MM.1S (cell line): ENCODE measurements at regions not wholly inside any gene's neighbourhood (a gene's known extent, or its start where the extent isn't known, plus 50 kb on each side); places are given as distances from the start of the nearest gene placed in this dataset.

ENCODE experiments used
- DNase-seq: peaks from one replicate; pipeline ENCODE4 v3.0.0-alpha.2; 2015
- H2AFZ ChIP-seq: fragments of 300-600 bp; sonication (generic); 2 replicates; pipeline ENCODE4 v1.6.0; 2016; ENCODE audit warnings: antibody characterized with exemption, low read length
- H3F3A ChIP-seq: fragments of 300-600 bp; sonication (generic); 2 replicates; pipeline ENCODE4 v1.6.1; 2016; ENCODE audit warnings: mild to moderate bottlenecking, antibody characterized with exemption, low read length, moderate library complexity, mixed read lengths; ENCODE audit not compliant: insufficient read depth
- H3K27ac ChIP-seq: fragments of 300-600 bp; sonication (generic); 2 replicates; pipeline ENCODE4 v1.5.1; 2016; ENCODE audit warnings: mild to moderate bottlenecking, low read length
- H3K27me3 ChIP-seq: fragments of 300-600 bp; sonication (generic); replicated peaks from 2 replicates; pipeline ENCODE4 v1.6.0; 2016; ENCODE audit warnings: low read length; ENCODE audit not compliant: insufficient read depth
- H3K36me3 ChIP-seq: fragments of 300-600 bp; sonication (generic); replicated peaks from 2 replicates; pipeline ENCODE4 v1.6.1; 2016; ENCODE audit warnings: mild to moderate bottlenecking, low read length, mixed read lengths; ENCODE audit not compliant: insufficient read depth
- H3K4me1 ChIP-seq: fragments of 300-600 bp; sonication (generic); 2 replicates; pipeline ENCODE4 v1.6.1; 2016; ENCODE audit warnings: low read length, mixed read lengths
- H3K4me2 ChIP-seq: fragments of 300-600 bp; sonication (generic); 2 replicates; pipeline ENCODE4 v1.6.0; 2016; ENCODE audit warnings: low read depth, low read length
- H3K4me3 ChIP-seq: fragments of 300-600 bp; sonication (generic); 2 replicates; pipeline ENCODE4 v1.5.1; 2016; ENCODE audit warnings: low read length, mixed read lengths
- H3K79me2 ChIP-seq: fragments of 300-600 bp; sonication (generic); 2 replicates; pipeline ENCODE4 v1.6.1; 2016; ENCODE audit warnings: mixed run types, low read length, mixed read lengths
- H3K9ac ChIP-seq: fragments of 300-600 bp; sonication (generic); 2 replicates; pipeline ENCODE4 v1.6.1; 2016; ENCODE audit warnings: low read length, mixed read lengths
- H3K9me2 ChIP-seq: fragments of 300-600 bp; sonication (generic); replicated peaks from 2 replicates; pipeline ENCODE4 v1.6.1; 2016; ENCODE audit warnings: mild to moderate bottlenecking, low read length, mixed read lengths; ENCODE audit not compliant: insufficient read depth
- H3K9me3 ChIP-seq: fragments of 300-600 bp; sonication (generic); replicated peaks from 2 replicates; pipeline ENCODE4 v1.6.1; 2016; ENCODE audit warnings: mild to moderate bottlenecking, low read length, mixed read lengths; ENCODE audit not compliant: insufficient read depth
- H4K20me1 ChIP-seq: fragments of 300-600 bp; sonication (generic); 2 replicates; pipeline ENCODE4 v1.6.1; 2016; ENCODE audit warnings: mild to moderate bottlenecking, low read length, moderate library complexity, mixed read lengths; ENCODE audit not compliant: insufficient read depth
- EZH2 ChIP-seq: fragments of 300-600 bp; sonication (generic); optimal IDR thresholded peaks from 2 replicates; pipeline ENCODE3; 2017; ENCODE audit warnings: low read depth, mild to moderate bottlenecking, antibody characterized with exemption, low read length, mixed read lengths
- EZH2phosphoT487 ChIP-seq: fragments of 300-600 bp; sonication (generic); IDR thresholded peaks from 2 replicates; pipeline ENCODE4 v1.6.1; 2018; ENCODE audit warnings: antibody characterized with exemption, low read length
- TF ChIP-seq, protein P1 (sequence below): fragments of 300-600 bp; sonication (generic); IDR thresholded peaks from 2 replicates; pipeline ENCODE4 v1.5.1; 2016; ENCODE audit warnings: antibody characterized with exemption, low read length, mixed read lengths

DNA sequence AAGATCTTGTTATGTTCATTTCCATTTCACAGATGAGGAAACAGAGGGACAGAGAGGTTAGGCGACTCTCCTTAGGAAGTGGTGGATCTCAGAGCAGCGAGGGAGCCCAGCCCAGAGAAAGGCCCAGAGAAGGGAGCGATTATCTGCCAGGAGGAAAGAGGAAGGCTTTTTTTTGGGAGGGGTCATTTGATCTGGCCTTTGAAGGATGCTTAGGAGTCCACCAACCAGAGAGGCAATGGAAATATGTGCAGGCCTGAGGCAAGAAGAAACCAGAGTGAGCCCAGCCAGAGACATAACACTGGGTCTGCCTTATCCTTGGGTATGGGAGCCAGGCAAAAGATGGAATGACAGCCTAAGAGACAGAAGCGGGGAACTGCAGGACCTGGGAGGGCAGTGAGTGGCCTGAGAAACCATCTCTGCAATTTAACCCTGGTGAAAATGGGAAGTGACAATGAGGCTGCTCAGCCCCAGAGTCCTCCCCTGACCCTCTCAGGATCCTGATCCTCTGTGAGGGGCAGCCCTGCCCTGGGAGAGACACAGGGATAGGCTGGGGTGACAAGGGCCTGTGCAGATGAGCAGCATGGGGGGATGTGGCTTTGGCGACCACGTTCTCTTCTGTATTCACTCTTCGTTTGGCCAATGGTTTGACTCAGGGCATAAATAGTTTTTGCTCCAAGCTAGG, 163.2 kb downstream of the WNT7A start:
- no peaks in the 10 kb centered on the region for H3K79me2 ChIP-seq
- no peaks in the 10 kb centered on the region for H3K9me3 ChIP-seq
- DNase-seq = no peak
- TF ChIP-seq EZH2 = no peak
- TF ChIP-seq, protein P1, sequence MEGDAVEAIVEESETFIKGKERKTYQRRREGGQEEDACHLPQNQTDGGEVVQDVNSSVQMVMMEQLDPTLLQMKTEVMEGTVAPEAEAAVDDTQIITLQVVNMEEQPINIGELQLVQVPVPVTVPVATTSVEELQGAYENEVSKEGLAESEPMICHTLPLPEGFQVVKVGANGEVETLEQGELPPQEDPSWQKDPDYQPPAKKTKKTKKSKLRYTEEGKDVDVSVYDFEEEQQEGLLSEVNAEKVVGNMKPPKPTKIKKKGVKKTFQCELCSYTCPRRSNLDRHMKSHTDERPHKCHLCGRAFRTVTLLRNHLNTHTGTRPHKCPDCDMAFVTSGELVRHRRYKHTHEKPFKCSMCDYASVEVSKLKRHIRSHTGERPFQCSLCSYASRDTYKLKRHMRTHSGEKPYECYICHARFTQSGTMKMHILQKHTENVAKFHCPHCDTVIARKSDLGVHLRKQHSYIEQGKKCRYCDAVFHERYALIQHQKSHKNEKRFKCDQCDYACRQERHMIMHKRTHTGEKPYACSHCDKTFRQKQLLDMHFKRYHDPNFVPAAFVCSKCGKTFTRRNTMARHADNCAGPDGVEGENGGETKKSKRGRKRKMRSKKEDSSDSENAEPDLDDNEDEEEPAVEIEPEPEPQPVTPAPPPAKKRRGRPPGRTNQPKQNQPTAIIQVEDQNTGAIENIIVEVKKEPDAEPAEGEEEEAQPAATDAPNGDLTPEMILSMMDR = no peak
- no peak for TF ChIP-seq EZH2phosphoT487
- no peaks in the 10 kb centered on the region for H4K20me1 ChIP-seq
- no peaks in the 10 kb centered on the region for H3K4me1 ChIP-seq
- no peak overlapping the region for H3K4me3 ChIP-seq
- H3K27ac ChIP-seq = no peak overlapping the region
- H3K36me3 ChIP-seq = no peaks in the 10 kb centered on the region
- no peak overlapping the region for H3K4me2 ChIP-seq
- no peak overlapping the region for H2AFZ ChIP-seq
- H3K9ac ChIP-seq = no peak overlapping the region
- H3K27me3 ChIP-seq = no peaks in the 10 kb centered on the region
- H3K9me2 ChIP-seq = no peaks in the 10 kb centered on the region
- no peaks in the 10 kb centered on the region for H3F3A ChIP-seq

DNA sequence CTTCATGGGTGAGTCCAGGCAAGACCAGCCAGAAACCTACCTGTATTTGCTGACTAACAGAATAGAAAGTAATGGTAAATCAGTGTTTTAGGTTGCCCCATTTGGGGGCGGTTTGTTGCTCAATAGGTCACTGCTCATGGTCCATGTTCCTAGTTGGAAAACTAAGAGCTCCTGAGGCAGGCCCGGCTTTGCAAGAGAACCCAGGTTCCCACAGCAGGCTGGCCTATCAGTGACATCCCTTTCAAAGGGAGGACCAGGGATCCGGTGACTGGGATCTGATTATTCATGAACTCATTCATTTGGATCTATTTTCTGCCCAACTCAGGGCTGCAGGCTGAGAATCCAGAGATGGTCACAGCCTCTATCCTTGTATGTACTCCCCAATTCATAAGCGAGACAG, 163.9 kb downstream of the WNT7A start:
- Histone ChIP-seq H3K27me3 (no peaks in the 10 kb centered on the region), H3K36me3 (no peaks in the 10 kb centered on the region), H3K9ac (no peak overlapping the region), H3F3A (no peaks in the 10 kb centered on the region), H3K9me3 (no peaks in the 10 kb centered on the region), H2AFZ (no peak overlapping the region), H4K20me1 (no peaks in the 10 kb centered on the region), H3K79me2 (no peaks in the 10 kb centered on the region), H3K9me2 (no peaks in the 10 kb centered on the region), H3K27ac (no peak overlapping the region), H3K4me1 (no peaks in the 10 kb centered on the region), H3K4me2 (no peak overlapping the region), H3K4me3 (no peak overlapping the region)
- DNase-seq = no peak
- TF ChIP-seq, protein P1 = no peak
- TF ChIP-seq EZH2phosphoT487 = no peak
- TF ChIP-seq EZH2 = no peak

DNA sequence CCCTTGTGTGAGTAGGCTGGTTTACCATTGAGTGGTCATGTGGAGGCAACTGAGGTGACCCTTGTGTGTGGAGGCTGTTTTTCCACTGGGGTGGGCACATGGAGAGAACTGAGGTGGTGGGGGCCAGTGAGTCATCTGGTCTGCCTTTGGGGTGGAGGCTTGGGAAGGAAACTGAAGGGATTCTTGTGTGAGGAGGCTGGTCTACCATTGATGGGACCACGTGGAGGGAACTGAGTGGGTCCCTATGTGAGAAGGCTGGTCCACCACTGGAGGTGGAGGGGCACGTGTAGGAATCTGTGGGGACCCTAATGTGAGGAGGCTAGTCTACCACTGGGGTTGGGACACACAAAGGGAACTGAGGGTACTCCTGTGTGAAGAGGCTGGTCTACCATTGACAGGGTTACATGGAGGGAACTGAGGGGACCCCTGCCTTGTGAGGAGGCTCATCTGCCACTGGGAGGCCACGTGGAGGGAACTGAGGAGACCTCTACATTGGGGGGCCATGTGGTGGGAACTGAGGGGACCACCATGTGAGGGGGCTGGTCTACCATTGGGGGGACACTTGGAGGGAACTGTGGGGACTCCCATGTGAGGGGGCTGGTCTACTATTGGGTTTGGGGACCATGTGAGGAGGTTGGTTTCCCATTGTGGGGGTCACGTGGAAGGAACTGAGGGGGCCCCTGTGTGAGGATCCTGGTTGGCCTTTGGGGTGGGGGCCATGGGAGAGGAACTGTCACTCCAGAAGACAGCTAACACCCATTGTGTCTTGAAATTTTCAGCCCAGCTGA, 164.5 kb downstream of the WNT7A start:
- no peaks in the 10 kb centered on the region for H3K27me3 ChIP-seq
- H3K4me3 ChIP-seq = no peak overlapping the region
- no peaks in the 10 kb centered on the region for H3K79me2 ChIP-seq
- H3K4me1 ChIP-seq = no peaks in the 10 kb centered on the region
- no peaks in the 10 kb centered on the region for H3K9me3 ChIP-seq
- H3K4me2 ChIP-seq = no peak overlapping the region
- TF ChIP-seq EZH2phosphoT487 (no peak), EZH2 (no peak)
- TF ChIP-seq, protein P1 = no peak
- no peaks in the 10 kb centered on the region for H4K20me1 ChIP-seq
- DNase-seq = no peak
- no peaks in the 10 kb centered on the region for H3K36me3 ChIP-seq
- no peaks in the 10 kb centered on the region for H3K9me2 ChIP-seq
- no peak overlapping the region for H3K9ac ChIP-seq
- H3K27ac ChIP-seq = no peak overlapping the region
- H3F3A ChIP-seq = no peaks in the 10 kb centered on the region
- H2AFZ ChIP-seq = no peak overlapping the region
